ENCODE measurements at regions not wholly inside any gene's neighbourhood (a gene's known extent, or its start where the extent isn't known, plus 50 kb on each side); places are given as distances from the start of the nearest gene placed in this dataset.

DNA sequence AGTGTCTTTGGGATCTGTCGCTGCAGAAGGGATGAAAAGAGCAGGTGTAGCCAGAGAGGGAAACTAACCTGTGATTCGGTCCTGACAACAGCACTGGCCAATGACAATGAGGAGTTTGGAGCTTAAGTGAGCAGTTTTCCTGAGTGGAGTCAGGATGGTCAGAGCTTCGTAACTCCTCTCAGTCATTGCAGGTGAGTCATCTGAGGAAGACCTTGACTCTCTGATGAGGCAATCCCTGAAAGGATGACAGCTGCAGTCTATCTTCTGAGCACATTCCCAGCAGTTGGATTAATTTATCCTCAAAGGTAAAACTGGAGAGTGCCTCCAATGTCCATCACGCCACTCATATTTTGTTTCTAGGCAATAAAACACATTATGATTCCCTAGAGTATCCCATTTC lies 401.9 kb downstream of the POM121L12 start:
- Mint-ChIP-seq H3K4me1 (ENCODE audit: unreplicated experiment) (no peaks in the 10 kb centered on the region), H3K36me3 (ENCODE audit: low read depth, unreplicated experiment) (no peaks in the 10 kb centered on the region), H3K9me3 (ENCODE audit: unreplicated experiment) (no peaks in the 10 kb centered on the region), H3K27me3 (ENCODE audit: unreplicated experiment) (no peaks in the 10 kb centered on the region), H3K4me3 (ENCODE audit: unreplicated experiment) (no peak overlapping the region), H3K27ac (ENCODE audit: unreplicated experiment) (no peak overlapping the region)
- no peak for DNase-seq (ENCODE audit: low spot score)
- no peak for TF ChIP-seq CTCF (IDR thresholded peaks at IDR 0.05; ENCODE audit: unreplicated experiment)

GRCh38 chr7:53446170-53446569 lies 410.7 kb downstream of the POM121L12 start:
- H3K4me1 Mint-ChIP-seq (ENCODE audit: unreplicated experiment): no peaks in the 10 kb centered on the region
- no peak for TF ChIP-seq CTCF (IDR thresholded peaks at IDR 0.05; ENCODE audit: unreplicated experiment)
- H3K27ac Mint-ChIP-seq (ENCODE audit: unreplicated experiment): no peak overlapping the region
- DNase-seq (ENCODE audit: low spot score): no peak
- H3K4me3 Mint-ChIP-seq (ENCODE audit: unreplicated experiment): no peak overlapping the region
- H3K27me3 Mint-ChIP-seq (ENCODE audit: unreplicated experiment): no peaks in the 10 kb centered on the region
- H3K36me3 Mint-ChIP-seq (ENCODE audit: low read depth, unreplicated experiment): no peaks in the 10 kb centered on the region
- no peaks in the 10 kb centered on the region for H3K9me3 Mint-ChIP-seq (ENCODE audit: unreplicated experiment)

DNA sequence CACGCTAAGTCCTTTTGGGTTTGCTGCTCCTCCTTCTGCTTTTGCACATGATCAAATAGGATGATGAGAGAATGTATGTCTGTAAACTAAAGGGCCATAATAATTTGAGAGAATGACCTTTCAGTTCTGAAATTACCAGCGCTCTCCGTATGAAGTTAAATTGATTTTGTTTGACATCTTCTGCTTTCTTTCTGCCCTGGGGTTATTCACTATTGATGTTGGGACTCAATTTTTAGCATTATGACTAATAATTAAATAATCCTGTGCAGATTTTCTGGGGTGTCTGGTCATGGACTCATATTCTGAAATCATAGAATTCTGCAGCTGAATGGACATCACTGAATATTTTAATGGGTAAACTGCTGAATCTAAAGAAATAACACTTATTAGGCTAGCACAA lies 423.2 kb downstream of the POM121L12 start:
- DNase-seq (ENCODE audit: low spot score): no peak
- Mint-ChIP-seq H3K27ac (ENCODE audit: unreplicated experiment) (no peak overlapping the region), H3K4me1 (ENCODE audit: unreplicated experiment) (no peaks in the 10 kb centered on the region), H3K9me3 (ENCODE audit: unreplicated experiment) (no peaks in the 10 kb centered on the region), H3K27me3 (ENCODE audit: unreplicated experiment) (no peaks in the 10 kb centered on the region), H3K4me3 (ENCODE audit: unreplicated experiment) (no peak overlapping the region), H3K36me3 (ENCODE audit: low read depth, unreplicated experiment) (no peaks in the 10 kb centered on the region)
- no peak for TF ChIP-seq CTCF (IDR thresholded peaks at IDR 0.05; ENCODE audit: unreplicated experiment)

GRCh38 chr7:53466371-53466770 lies 430.9 kb downstream of the POM121L12 start:
- Mint-ChIP-seq H3K4me1 (ENCODE audit: unreplicated experiment) (no peaks in the 10 kb centered on the region), H3K27ac (ENCODE audit: unreplicated experiment) (no peak overlapping the region), H3K4me3 (ENCODE audit: unreplicated experiment) (no peak overlapping the region), H3K36me3 (ENCODE audit: low read depth, unreplicated experiment) (no peaks in the 10 kb centered on the region), H3K27me3 (ENCODE audit: unreplicated experiment) (no peaks in the 10 kb centered on the region), H3K9me3 (ENCODE audit: unreplicated experiment) (no peaks in the 10 kb centered on the region)
- DNase-seq (ENCODE audit: low spot score): no peak
- no peak for TF ChIP-seq CTCF (IDR thresholded peaks at IDR 0.05; ENCODE audit: unreplicated experiment)

DNA sequence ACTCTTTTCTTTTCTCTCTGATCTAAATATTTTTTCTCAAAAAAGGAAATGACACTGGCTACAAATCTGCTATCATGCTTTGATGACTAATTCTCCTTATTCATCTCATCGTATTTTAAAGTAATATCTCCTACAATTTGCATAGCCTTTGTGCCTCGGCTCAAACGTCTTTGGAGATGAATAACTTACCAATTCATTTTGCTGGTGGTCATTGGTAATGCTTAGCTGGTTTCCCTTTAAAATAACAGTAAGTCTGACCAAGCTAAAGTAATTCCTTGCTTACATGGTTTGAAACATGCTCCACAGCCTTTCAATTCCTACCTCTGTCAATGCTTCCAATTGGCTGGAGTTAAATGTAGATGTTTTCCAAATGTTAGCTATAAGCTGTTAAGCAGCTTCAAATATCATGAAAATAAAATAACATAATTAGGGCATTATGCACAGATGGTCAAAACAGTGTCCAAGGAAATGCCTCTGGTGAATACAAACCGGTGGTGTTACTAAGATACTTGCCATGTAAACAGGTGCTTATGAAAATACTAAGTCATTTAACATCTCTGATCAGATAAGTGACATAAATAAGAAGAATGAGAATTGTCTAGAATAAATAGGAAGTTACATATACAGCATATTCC lies 435.0 kb downstream of the POM121L12 start:
- Mint-ChIP-seq H3K27ac (ENCODE audit: unreplicated experiment) (no peak overlapping the region), H3K27me3 (ENCODE audit: unreplicated experiment) (no peaks in the 10 kb centered on the region), H3K9me3 (ENCODE audit: unreplicated experiment) (no peaks in the 10 kb centered on the region), H3K4me3 (ENCODE audit: unreplicated experiment) (no peak overlapping the region), H3K36me3 (ENCODE audit: low read depth, unreplicated experiment) (no peaks in the 10 kb centered on the region), H3K4me1 (ENCODE audit: unreplicated experiment) (no peaks in the 10 kb centered on the region)
- no peak for TF ChIP-seq CTCF (IDR thresholded peaks at IDR 0.05; ENCODE audit: unreplicated experiment)
- no peak for DNase-seq (ENCODE audit: low spot score)

All from endothelial cell (in vitro differentiated cells).